HepG2 (cell line): ENCODE measurements at regions not wholly inside any gene's neighbourhood (a gene's known extent, or its start where the extent isn't known, plus 50 kb on each side); places are given as distances from the start of the nearest gene placed in this dataset.

ENCODE experiments used
- CTCF ChIP-seq: sonication (generic); formaldehyde crosslinking; IDR thresholded peaks from 2 replicates; pipeline ENCODE4 v1.5.0; 2020; ENCODE audit warnings: mild to moderate bottlenecking, missing genetic modification reagents, moderate library complexity
- DNMT1 ChIP-seq: sonication (generic); formaldehyde crosslinking; IDR thresholded peaks from 2 replicates; pipeline ENCODE4 v1.5.1; 2020; ENCODE audit warnings: mild to moderate bottlenecking, missing genetic modification reagents
- FOXK2 ChIP-seq: fragments of 450-650 bp; IDR thresholded peaks from 2 replicates; pipeline ENCODE4 v1.6.1; 2016
- GMEB1 ChIP-seq: sonication (generic); formaldehyde crosslinking; IDR thresholded peaks from 2 replicates; pipeline ENCODE4 v1.5.1; 2020; ENCODE audit warnings: missing genetic modification reagents, mild to moderate bottlenecking, borderline replicate concordance
- MAX ChIP-seq: IDR thresholded peaks from 2 replicates; pipeline ENCODE4 v1.6.1; 2012; ENCODE audit warnings: inconsistent platforms
- MYC ChIP-seq: sonication (generic); formaldehyde crosslinking; IDR thresholded peaks from 2 replicates; pipeline ENCODE4 v1.9.0; 2021; ENCODE audit warnings: missing genetic modification reagents, borderline replicate concordance
- NFRKB ChIP-seq: fragments of 450-650 bp; IDR thresholded peaks from 2 replicates; pipeline ENCODE4 v1.6.1; 2017
- NFYB ChIP-seq: sonication (generic); formaldehyde crosslinking; IDR thresholded peaks from 2 replicates; pipeline ENCODE4 v1.4.0; 2020; ENCODE audit warnings: missing genetic modification reagents
- POLR2AphosphoS5 ChIP-seq: IDR thresholded peaks from 2 replicates; pipeline ENCODE4 v1.6.1; 2012; ENCODE audit warnings: low read depth, low read length
- RAD51 ChIP-seq: fragments of 450-650 bp; IDR thresholded peaks from 2 replicates; pipeline ENCODE4 v1.6.1; 2016; ENCODE audit warnings: borderline replicate concordance
- YY1 ChIP-seq: IDR thresholded peaks from 2 replicates; pipeline ENCODE4 v1.6.1; 2011; ENCODE audit warnings: low read length, low read depth, moderate library complexity, mild to moderate bottlenecking; ENCODE audit not compliant: insufficient read depth, insufficient replicate concordance
- ZBTB34 ChIP-seq: sonication (generic); formaldehyde crosslinking; IDR thresholded peaks from 2 replicates; pipeline ENCODE4 v1.8.0; 2022; ENCODE audit warnings: mild to moderate bottlenecking, missing genetic modification reagents
- ZNF501 ChIP-seq: sonication (generic); formaldehyde crosslinking; IDR thresholded peaks from 2 replicates; pipeline ENCODE4 v1.5.1; 2020; ENCODE audit warnings: mild to moderate bottlenecking, moderate library complexity, missing genetic modification reagents
- ZNF652 ChIP-seq: IDR thresholded peaks from 2 replicates; pipeline ENCODE4 v1.6.1; 2016; ENCODE audit warnings: low read depth, borderline replicate concordance

GRCh38 chr12:126914170-126914793 lies 1352.7 kb upstream of the TMEM132C start:
- TF ChIP-seq CTCF (CRISPR knock-in tag) (no peak), POLR2AphosphoS5 (no peak), NFYB (CRISPR knock-in tag) (no peak), MYC (CRISPR knock-in tag) (no peak), GMEB1 (CRISPR knock-in tag) (no peak), ZNF652 (no peak), MAX (no peak), FOXK2 (no peak), YY1 (no peak), ZNF501 (no peak), NFRKB (no peak), DNMT1 (CRISPR knock-in tag) (no peak), RAD51 (no peak), ZBTB34 (CRISPR knock-in tag) (no peak)
